ENCODE measurements at regions not wholly inside any gene's neighbourhood (a gene's known extent, or its start where the extent isn't known, plus 50 kb on each side); places are given as distances from the start of the nearest gene placed in this dataset.
"Not testable (repeated sequence)": the region's sequence is repeated elsewhere in the genome, so short reads cannot be mapped to it uniquely, and the experiment has no call there.

DNA sequence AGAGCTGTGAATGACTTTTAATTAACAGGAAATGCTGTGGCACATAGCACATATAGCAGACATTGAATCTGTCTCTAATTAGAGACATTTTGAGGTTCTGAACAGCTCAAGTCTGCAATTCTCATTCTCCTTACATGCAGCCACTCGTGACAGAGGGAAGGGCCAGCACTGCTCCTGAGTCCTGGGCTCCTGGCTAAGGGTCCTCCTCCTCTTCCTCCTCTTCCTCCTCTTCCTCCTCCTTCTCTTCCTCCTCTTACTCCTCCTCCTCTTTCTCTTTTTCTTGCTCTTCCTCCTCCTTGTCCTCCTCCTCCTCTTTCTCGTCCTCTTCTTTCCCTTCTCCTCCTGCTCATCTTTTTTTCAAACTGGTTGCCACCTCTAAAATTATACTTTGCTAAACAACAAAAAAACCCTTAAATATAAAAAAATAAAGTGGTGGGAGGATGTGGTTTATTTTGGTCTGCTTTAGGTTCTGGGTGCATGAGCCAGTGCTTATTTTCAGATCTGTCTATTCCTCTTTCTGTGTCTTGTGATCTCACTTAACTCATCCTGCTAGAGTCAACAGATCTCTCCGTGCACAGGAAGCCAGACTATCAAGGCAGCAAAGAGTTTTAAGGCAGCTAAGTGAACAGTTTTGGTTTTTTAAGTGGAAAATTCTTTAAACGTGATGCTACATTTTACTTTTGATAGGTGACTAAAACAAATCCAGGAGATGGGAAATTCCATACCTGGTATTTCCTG is 159.3 kb downstream of the CD83 start:
- DNase-seq = peak; percentile 12

DNA sequence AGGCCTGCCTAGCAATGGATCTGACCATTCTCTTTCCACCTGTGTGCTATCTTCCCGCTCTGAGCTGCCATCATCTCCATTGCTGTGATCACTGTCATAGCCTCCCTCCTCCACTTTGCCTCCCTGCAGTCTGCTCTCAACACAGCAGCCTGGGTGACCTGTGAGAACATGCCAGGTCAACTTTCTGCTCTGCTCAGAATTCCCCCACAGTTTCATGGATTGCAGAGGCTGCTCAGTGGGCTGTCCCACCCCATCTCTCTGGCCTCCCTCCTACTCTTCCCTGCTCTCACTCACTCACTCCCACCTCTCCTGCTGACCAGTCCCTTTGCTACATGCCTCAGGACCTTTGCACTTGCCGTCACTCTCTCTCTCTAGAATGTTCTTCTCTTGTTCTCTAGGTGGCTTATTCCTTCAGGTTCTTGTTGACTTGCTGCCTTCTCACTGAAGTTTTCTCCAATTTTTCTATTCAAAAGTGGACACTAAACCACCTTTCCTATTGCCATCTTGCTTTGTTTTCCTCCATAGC is 159.9 kb downstream of the CD83 start:
- no peak for DNase-seq

DNA sequence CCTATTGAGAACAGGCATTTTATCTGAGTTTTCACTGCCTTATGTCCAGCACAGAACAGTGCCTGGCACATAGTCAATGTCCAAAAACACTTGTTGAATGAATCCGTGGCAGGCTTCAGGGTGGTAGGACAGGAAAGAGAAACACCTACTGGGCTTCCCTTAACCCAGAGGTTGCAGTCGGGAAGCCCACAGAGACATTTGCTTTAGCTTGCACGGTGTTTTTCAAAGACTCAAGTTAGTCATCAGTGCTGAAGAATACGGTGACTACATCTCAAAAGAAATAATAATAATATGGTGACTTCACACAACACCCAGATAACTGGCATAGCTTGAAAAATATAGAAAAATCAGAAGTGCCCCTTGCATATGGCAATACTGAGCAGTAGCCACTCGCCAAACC is 160.4 kb downstream of the CD83 start:
- DNase-seq = no peak

DNA sequence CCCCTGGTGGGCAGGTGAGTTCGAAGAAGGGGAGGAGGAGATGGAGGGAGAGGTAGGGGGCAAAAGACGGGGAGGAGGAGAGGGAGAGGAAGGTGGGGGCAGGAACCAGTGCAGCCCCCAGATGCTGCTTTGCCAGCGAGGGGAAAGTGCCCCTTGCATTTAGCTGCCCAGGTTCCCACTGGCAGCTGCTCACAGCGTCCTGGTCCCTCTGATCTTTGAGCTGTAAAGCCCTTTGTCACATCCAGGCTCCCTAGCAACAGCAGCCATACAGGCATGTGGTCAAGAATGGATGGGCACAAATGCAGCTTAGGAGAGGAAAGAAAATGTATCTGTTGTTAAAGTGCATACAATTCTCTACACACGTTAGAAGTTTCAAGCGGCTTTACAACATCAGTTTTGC is 160.9 kb downstream of the CD83 start:
- DNase-seq = no peak

DNA sequence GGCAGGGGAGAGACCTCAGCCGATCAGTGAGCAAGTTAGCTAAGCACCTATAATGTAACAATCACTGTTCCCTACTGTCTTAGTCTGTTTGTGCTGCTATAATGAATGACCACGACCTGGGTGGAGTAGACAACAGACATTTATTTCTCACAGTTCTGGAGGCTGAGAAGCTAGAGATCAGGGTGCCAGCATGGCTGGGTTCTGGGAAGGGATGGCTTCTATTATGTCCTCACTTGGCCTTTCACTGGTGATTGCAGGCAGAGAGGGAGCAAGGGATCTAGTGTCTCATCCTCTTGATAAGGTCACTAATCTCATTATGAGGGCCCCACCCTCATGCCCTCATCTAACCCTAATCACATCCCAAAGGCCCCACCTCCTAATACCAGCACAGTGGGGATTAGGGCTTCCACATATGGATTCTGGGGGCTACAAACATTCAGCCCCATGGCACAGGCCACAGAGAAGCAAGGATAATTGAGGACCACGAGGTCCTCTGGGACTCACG is 162.5 kb downstream of the CD83 start:
- DNase-seq = no peak

DNA sequence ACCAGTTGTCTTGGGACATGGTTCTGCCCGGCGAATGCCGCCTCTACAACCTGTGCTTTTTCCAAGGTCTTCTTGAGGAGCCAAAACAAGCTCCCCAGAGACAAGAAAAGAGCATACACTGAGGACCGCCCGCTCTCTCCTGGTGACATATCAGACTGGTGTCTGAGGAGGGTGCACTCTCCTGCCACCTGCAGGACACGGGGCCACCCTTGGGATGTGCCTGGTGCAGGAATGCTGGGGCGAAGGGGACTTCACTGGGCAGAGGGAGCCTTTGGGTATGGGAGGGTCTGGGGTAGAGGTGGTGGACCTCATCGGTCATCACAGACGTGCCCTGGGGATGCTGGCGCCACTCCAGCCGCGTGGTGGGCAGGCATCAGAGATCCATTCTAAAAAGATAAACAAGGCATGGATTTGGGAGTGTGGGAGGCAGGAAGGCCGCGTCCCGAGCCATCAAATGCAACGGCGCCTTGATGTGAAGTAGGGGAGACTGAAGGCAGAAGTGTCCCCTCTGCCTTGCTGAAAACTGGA is 163.3 kb downstream of the CD83 start:
- DNase-seq = no peak

DNA sequence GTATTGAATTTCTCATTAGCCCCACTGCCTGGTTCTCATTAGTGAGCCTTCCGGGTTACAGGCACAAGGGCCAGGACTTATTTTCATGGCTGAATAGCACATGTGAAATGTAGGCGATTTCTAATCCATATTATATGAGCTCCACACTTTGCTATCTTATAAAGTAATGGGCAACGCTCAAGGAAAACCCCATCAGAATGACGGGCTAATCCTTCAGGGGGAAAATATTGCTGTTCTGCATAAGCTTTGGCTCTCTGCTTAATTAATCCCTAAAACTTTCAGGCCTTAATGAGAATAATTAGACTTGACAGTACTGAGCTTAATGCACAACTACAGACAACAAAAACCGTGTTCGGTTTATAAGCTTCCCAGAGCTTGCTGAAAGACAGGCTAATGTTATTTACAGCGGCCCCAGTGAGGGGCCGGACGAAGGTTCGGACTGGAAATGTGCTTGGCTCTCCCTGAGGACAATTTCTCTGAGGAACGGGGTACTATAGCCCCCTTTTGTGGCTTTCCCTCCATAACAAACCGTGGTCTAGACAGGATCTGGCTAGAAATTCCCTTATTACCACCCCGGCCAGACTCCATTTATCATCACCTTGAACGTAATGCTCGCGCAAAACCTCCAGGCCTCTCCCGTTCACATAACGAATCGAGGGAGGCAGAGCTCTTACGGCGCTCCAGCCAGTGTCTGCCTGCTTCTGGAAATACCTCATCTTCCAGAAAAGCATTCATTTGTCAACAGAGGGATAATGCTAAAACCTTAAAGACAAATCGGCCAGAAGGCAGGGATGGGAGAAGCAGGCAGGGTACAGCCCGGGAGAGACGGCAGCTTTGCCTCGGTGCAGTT is 164.5 kb downstream of the CD83 start:
- no peak for DNase-seq

DNA sequence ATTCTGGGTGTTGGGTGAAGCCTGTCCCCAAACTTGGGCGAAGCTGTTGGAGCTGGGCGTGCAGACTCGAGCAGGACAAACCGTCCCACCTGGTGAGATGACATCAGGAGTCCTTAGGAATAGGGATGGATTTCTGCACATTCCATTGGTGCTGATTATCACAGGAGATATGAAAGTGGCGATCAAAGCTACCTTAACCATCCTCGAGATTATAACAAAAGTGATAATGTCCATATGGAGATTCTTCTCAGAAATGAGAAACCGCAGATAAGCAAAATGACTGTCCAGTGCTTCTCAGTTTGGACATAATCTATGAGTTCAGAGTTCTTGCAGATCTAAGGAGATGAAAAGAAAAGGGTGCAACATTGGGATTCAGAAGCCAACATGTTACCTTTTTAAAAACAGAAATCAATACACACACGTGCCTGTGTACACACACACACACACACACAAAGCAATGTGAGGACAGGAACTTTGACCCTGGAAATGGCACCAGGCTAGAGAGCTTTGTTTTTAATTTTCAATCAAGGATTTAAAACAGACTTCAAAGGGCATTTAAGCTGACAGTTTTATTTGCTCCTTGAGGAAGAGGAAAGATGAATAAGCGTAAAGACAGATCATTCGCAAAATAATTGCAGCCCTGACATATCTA is 165.4 kb downstream of the CD83 start:
- DNase-seq = no peak

DNA sequence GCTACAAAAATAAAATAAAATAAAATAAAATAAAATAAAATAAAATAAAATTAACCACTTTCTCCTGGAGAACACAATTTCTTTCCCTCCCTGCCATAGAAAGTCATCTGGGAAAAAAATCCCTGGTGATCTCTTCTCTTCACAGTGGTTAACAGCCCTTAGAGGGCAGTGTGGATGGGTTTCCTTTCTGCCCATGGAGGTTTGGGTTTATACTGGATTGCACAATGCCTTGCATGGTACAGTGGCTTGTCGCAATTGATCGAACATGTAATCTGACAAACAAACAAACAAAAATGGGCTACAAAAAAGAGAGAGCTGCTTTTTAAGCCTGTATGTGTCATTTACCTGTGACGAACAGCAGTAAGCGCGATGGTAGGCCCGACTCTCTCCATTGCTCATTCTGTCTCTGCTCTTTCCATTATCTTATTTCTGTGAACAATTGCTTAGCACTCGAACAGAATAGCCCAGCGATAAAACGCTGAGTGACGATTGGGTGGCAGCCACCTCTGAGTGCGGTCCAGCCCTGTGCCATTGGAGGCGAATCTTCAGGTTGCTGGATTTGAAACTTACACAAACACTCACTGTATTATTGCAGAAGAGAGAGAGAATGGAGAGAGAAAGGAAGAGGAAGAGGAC is 166.1 kb downstream of the CD83 start:
- no peak for DNase-seq

DNA sequence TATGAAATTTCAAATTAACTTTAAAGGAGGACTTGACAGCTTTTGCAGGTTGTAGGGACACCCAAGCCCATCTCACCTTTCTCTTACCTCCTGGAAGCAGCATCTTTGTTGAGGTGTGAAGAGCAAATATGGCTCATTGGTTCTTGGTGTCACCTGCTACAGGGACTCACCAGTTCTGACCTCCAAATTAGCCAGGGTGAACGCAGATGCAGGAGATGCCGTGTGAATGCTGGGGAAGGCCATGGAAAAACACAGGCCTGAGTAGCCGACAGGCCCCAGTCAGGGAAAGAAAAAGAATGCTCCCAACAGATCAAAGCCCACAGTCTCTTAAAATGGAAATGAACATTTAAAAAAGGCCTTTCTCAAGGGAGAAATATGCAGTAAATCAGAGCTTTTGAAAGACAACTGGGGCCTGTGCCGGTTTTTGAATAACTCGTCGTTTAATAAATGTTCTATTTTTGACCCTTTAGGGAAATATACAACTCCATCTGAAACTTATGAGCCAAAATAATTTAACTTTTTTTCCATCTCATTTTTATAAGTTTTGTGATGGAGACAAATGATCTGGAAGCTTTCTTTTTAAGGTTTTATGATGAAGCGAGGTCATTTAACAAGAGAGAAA is 167.5 kb downstream of the CD83 start:
- DNase-seq = peak; percentile 65

DNA sequence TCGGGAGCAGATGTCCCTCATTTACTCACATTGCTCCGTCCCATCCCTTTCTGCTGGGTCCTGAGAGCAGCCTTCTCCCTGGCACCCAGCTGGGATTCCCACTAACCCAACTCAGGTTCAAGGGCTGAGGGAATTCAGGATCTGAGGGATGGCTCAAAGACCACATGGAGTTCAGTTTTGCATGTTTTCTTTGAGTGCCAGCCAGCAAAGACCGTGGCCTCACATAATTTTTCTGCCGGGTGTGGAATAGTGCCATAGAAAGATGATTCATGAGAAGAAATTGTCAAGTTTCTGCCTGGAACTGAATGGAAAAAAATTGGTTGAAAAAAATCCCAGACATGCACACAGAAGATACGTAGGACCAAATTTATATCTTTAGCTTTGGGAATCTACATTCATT is 168.6 kb downstream of the CD83 start:
- DNase-seq = peak; percentile 97

DNA sequence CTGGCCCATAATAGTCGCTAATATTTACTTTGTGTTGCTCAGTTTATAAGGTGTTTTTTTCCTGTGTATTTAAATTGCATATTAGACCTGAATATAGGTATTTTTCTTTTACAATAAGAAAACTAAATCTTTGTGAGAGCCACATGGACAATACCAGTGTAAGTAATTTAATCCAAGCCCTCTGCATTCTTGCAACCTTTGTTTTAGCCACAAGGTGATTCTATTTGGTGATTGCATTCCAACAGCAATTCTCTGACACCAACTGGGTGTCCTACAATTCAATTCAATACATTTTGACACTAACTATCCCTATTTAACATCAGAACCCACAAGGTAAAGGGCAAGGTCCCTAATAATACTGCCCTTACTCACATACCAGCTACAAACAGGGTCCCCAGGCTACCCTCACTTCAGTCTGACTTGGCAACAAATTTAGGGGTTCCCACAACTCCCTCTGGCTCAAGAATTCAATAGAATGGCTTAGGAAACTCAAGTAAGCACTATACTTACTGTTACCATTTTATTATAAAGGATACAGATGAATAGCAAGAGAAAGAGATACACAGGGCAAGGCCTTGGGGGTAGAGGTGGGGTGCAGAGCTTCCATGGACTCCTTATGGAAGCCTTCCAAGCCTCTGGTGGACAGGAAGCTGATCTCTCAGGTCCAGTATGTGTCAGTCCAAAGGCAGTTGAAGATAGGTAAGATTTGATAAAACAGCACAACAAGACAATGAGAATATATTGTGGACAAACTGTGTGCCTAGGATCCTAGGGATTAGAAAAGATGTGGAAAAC is 169.3 kb downstream of the CD83 start:
- no peak for DNase-seq

DNA sequence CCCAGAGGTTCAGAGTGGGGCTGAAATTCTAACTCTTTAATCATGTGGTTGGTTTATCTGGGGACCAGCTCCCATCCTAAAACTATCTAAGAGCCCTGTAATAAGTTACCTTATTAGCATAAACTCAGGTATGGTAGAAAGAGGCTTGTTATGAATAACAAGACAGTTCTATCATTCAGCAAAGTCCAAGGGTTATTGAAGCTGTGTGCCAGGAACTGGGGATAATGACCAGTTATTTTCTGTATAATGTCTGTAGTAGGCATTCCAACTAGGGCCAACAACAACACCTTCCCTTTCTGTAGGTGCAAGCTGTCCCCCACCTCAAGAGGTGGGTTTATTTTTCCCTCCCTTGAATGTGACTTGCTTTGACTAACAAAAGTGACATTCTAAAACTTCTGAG is 170.1 kb downstream of the CD83 start:
- DNase-seq = no peak

DNA sequence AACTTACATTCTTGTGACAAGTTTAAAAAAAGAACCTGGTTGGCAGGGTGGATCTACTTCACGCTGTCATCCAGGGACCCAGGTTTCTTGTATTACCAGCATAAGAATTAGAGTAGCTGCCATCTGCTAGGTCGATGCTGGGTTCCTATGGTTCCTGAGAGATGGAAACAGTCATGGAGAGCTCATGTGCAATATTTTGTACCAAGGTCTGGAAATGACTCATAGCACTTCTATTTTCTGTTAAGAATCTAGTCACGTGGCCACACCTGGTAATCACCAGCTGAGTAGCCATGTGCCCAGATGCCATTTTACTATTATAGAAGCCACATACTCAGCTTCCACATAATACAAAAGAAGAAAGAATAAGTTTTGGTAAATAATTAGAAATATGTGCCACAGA is 171.3 kb downstream of the CD83 start:
- no peak for DNase-seq

DNA sequence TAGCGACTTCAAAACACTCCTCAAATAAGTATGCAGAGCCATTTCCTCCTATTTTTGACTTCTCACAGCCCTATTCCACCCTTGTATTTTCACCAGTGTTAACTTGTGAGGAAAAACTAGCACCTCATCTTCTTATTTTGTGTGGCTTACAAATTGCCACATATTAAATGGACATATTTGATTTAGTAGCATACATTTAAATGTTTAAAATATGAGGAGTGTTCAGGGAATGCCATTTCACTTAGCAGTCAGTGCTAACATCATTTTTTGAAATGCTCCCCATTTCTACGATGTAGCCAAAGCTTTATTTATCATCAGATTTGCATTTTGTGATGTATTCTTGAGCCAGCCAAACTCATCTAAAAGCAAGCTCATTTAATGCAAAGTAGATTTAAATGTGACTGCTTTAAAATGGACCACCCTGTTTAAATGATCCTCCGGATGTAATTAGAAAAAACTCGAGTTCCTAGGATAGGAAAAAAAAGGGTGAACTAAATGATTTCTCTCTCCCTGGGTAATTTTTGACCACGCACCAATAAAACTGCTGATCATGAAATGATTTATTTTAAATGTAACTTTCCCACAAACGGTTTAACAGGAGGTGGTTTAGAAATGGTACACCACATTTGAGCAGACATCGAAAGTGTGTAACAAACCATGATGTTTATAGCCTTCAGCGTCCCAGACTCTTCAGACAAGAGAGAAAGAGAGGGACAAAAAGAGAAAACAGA is 172.6 kb downstream of the CD83 start:
- peak; percentile 22 for DNase-seq

DNA sequence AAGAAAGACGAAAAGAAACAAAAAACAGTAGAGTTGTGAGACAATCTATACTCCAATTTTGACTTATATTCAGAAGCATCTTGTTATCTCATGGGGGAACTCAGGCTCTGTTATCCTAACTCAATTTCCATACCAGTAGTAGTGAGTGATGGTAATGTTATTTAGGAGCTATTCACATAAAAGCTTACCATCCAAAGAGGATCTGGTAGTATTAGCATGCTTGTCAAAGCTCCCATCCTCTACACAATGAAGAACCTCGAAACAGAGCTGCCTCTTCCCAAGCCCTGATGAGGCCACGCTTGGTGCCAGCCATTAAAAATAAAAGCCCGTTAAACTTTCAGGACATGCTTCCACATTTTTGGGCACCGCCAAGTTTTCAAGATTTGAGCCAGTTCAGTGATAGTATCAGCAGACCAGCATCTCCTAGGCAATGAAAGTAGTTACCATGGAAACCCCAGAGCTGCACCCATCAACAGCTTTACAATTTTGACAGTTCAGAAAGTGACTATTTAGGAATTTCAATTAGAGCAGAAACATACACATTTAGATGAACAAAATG is 173.3 kb downstream of the CD83 start:
- no peak for DNase-seq

DNA sequence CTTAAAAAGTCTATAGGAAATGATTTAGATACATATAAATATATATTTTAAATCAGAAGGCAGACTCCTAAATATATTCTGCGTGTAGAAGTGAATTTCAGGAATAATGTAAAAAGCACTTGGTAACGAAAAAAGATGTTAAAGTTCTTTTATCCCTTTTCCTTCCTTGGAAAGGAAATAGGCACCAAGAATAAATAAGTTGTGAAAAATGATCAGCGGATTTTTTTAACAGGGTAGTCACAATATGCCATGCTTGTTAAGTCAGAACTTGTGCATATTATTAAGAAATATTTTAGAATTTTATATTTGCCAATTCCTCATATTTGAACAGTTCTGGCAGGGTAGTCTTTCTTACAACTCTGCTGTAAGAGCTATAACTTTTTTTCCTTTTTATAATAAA is 173.8 kb downstream of the CD83 start:
- DNase-seq = no peak

DNA sequence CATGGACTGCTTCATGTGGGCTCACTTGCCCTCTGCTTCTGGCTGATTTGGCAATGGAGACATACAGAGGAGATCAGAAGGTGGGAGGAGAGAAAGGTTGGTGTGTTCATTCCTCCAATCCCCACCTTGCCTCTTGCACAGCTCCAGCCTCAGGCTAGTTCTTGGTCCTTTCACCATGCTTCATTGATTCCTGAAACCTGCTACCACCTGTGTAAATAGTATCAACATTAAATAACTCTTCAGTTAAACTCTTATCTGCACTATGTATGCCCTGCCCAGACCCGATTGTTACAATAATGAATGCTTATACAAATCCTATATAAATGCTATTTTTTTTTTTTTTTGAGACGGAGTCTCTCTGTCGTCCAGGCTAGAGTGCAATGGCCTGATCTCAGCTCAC is 174.5 kb downstream of the CD83 start:
- no peak for DNase-seq

DNA sequence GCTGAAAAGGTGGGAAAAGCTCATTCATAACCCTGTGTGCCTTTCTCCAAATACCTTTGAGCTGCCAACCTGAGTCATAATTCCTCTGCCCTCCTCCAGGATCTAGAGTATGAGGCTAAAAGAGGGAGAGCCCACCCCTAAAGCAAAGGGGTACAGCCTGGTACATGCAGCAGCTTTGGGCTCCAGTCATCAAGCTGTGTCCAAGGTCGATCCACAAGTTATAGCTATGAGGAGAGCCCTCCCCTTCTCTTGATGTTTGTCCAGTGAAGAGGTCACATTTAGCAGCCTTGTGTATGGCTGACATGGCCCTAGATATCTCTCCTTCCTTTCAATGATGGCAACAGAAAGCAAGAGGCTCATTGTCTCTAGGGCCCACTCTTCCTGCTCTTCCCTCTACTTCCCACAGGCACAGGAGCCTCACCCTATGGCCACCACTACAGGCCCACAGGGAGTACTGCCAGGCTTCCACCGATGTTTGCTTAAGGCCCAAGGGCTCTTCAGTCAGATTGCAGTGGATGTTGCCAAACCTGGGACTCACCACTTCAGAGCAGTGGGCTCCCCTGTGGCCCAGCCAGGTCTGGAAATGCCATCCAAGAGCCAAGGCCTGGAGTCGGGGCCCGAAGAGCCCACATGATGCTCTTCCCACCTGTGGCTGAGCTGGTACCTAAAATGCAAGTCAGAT is 176.8 kb downstream of the CD83 start:
- no peak for DNase-seq

DNA sequence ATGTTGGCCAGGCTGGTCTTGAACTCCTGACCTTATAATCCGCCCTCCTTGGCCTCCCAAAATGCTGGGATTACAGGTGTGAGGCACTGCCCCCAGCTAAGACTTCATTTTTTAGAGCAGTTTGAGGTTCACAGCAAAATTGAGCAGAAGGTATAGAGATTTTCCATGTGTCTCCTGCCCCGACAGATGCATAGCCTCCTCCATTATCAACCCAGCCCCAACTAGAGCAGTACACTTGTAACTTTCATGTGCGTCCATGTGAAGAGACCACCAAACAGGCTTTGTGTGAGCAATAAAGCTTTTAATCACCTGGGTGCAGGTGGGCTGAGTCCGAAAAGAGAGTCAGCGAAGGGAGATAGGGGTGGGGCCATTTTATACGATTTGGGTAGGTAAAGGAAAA is 179.1 kb downstream of the CD83 start:
- not testable (repeated sequence) for DNase-seq

Measured in fibroblast of upper back skin (primary cell).